ENCODE measurements at regions not wholly inside any gene's neighbourhood (a gene's known extent, or its start where the extent isn't known, plus 50 kb on each side); places are given as distances from the start of the nearest gene placed in this dataset.

DNA sequence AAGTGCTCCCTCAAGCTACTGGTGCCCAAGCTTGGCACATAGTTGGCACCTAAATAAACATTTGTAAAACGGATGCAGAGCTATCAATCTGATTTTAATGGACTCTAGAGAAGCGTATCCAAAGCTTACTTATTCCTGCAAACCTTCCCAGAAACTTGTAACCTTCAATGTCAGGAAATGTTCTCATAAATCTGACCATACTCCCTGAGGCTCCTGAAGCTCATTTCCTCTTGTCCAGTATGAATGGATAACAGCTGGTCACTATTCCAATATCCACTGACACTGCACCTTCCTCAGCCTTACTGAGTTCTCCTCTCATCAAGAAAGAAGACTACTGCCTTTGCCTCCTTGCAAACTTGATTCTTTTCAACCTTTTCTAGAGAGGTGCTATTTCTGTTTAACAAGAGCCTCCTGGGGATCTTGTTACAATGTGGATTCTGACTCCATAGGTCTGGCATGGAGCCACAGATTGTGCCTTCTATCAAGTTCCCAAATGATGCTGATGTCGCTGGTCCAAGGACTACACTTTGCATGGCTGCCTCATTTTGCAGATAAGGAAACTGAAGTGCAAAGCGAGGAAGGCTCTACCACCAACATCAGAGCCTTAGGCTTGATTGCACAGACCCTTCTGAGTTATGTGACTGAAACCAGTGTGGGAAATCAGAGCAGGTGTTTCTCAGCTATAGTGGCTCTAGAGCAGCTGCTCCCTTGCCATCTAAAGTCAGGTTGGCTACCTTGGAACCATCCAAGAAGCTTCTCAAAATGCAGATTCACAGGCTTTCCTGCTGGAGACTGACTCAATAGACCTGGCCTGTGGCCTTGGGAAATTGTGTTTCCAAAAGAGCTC is 377.8 kb downstream of the SOX9 start:
- no peak for TF ChIP-seq GATA2 (IDR thresholded peaks at IDR 0.05; ENCODE audit: low read depth, low read length)
- TF ChIP-seq GATA3 (IDR thresholded peaks at IDR 0.05; ENCODE audit: low read depth, low read length) = no peak
